Suppressor macrophage (primary cell): ENCODE measurements at regions not wholly inside any gene's neighbourhood (a gene's known extent, or its start where the extent isn't known, plus 50 kb on each side); places are given as distances from the start of the nearest gene placed in this dataset.
"Not testable (repeated sequence)": the region's sequence is repeated elsewhere in the genome, so short reads cannot be mapped to it uniquely, and the experiment has no call there.

ENCODE experiments used
- DNase-seq, 4 experiments: peaks; one replicate each; pipeline ENCODE4 v3.0.0-alpha.2; 2020 to 2022

DNA sequence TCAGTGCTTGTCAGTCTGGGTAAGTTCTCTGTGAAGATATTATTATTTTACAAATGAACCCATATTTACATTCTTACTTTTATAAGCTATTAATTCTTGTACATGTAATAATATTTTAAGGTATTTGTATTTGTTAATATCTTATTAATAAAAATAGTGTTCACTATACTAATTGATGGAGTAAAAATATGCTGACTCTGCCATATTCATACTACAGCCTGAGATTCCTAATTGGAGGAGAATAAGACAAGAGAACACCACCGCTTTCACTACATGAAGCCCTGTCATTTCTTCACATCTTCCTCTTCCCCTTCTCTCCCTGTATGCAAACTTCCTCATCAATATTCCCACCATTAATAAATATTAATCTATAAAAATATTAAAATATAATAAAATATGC, 167.6 kb upstream of the TUSC1 start:
- DNase-seq = no peak

DNA sequence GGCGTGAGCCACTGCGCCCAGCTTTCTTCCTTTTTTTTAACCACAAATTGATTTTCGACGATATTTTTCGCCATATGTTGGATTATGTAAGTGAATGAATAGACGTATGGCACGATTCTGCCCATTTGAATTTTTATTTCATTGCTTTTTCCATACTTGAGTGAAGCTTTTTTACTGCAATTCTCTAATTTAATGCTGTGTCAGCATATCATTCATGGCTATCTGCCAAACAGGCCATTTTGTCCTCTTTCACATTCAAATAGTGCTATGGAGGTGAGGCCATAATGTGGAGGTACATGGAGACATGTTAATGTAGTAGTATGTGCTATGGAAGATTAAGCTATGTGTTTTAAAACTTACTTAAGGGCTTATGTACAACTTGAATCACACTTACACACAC, 152.1 kb upstream of the TUSC1 start:
- no peak for DNase-seq

DNA sequence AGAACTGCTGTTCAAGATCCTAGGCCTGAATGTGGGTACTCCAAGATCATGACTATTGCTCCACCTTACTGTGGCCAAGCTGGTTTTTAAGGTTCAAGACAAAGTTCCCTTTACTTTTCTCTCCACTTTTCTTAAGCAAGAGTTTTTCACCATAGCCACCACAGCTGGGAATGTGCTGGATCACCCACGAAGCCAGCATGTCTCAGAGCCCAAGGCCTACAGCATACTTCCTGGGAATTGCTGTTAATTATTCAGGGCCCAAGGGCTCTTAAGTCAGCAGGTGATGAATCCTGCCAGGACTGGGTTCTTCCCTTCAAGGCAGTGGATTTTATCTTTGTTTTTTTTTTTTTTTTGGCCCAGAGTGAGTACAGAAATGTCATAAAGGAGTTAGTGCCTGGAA, 149.4 kb upstream of the TUSC1 start:
- DNase-seq = no peak

DNA sequence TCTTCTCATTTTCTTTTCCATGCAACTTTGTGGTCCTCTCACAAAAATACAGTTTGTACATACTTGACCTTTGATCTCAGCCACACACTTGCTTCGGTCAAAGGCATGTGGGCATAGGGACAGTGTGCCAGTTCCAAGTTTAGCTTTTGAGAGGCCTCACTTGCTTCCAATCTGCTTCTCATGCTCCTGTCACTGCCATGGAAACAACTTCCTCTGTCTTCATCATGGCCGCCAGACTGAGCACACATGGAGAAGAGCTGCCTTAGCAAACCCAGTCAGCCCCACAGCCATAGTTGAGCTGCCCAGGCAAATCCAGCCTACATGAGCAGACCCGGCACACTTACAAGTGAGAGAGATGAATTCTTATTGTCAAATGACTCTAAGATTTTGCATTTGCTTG, 138.2 kb upstream of the TUSC1 start:
- DNase-seq = no peak

DNA sequence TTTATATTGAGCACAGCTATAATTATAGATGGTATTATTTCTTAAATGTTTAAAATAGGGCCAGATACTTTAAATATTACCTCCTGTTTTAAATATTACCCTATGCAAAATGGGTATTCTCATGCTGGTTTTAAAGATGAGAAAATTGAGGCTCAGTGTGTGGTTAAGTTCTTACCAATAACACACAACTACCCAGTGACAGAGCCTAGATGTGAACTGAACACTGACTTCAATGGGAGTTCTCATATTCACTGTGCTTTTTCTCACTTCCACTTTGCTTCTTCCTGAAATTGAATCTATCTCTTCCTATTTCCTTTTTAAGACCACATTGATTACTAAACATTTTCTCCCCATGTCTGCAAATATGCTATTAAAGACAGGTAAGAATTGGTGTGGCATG, 135.8 kb upstream of the TUSC1 start:
- DNase-seq = no peak

DNA sequence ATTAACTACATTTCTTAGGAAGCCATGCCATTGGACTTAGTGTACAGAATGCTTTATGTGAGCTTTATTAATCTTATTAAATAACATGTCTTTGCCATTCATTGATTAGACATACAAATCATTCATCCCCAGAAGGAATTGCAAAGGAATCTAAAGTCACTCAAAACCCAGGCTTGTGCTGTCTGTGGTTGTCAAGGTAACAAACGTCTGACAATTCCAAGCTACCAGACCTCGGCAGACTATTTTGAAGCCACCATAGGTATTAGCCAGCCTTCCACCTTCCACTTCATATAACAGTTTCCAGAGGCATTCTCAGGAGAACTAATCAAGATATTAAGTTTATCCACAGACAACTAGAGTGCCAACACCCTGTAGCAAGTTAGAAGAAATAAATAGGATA, 135.2 kb upstream of the TUSC1 start:
- DNase-seq = no peak

DNA sequence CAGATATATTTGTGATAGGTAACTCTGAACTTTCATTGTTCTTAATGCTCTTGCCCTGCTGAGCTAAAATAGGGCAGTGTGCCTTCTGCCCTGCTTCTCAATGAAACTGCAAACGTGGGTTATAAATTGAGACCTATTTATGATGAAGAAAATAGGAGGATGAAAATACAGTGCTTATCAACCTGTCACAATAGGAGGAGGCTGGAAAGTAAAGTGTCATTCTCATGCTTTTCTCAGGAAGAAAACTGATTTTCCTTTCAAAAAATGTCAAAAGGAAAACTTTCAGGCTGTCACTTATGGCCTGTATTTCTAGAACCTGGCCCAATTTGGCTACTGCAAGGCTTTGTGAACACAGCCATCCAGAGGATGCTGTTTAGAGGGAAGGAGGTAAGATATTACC, 130.3 kb upstream of the TUSC1 start:
- DNase-seq = no peak

DNA sequence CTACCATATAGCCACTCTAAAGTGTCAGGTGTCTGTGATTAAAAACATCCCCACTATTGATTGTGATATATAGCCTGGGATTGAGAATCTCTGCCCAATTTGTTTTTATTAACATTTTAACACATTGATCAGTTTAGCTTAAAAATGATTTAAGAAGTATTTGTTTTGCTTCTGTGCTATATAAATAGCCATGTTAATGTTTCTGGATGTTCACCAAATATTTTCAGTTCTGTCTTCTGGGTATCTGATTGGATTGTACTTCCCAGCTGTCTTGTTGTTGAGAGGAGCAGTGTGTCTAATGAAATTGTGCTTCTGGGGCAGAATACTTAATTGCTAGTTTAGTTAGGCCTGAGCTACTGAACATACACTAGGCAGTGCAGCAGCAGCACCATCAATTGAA, 126.6 kb upstream of the TUSC1 start:
- DNase-seq = no peak

DNA sequence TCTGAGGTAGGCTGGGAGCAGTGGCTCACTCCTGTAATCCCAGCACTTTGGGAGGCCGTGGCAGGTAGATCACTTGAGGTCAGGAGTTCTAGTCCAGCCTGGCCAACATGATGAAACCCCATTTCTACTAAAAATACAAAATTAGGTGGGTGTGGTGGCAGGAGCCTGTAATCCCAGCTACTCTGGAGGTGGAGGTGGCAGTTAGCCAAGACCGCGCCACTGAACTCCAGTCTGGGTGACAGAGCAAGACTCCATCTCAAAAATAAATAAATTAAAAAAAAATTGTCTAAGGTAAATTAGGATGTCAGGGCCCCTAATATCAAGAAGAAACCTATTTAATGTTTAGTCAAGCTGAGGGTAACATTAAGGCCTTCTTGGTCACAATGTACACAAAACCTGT, 123.7 kb upstream of the TUSC1 start:
- not testable (repeated sequence) for DNase-seq

DNA sequence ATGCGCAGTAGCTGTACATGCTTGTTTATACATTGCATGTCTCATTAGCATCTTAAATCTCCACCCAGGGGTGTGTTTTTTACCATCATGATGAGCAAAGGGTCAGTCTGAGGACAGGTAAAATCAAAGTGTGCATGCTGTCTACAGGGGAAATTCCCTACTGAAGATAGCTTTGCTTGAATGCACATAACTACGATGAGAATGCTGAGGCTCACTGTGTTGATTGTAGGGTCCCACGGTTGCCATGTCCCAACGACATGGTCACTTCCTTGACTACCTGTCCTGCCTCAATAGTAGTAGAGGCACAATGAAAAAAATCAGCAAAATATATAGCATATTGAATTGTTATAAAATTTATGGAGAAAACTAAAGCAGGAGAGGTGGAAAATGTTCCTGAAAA, 95.6 kb upstream of the TUSC1 start:
- no peak for DNase-seq

DNA sequence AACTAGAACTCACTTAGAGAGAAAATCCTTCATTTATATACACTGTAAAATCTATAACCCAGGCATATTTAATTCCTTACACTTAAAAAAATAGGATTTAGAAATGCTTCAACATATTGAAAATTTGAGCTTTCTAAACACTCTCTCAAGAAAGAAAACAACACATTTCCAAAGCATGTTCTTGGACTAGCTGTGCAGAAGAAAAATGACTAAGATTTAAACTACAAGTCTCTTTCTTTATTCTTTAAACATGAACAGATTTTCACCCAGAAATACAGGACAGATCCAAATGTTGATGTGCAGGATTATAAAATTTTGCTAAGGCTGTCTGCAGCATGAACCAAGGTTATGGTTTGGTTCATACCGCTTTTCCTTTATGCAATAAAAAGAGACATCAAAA, 77.7 kb upstream of the TUSC1 start:
- DNase-seq = no peak

DNA sequence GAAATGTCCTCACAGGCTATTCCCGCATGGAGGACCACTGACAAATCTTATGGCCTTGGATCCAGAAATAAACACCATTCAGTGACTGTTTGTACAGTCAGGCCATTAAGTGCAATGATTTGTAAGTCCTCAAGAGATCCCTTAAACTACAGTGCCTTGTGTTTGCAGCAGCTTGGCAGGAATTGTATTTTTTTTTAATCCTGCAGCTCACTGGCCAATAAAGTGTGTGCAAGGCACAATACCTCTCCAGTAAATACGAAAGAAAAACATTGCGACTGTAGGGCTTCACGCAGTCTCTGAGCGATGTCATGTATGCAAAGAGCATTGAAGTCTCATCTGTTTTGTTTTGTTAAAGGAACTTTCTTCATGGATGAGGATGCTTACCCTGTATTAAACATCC, 74.2 kb upstream of the TUSC1 start:
- no peak for DNase-seq

DNA sequence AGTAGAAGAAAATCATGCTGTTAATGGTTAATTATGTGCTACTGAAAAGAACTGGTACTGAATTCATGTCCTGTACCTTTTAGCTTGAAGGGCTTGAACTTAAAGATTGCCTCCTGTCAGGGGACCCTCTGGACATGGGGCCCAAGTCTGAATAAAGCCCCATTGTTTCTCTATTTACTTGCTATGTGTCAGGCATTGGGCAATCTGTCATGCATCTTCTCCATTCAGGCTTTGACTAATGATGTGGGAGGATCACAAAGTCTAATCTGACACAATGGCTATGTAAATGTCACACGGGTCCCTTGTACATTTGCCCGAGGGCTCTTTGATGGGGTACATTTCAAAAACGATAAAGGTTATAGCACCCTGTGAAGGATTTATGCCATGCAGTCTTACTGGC, 64.0 kb upstream of the TUSC1 start:
- DNase-seq = no peak

DNA sequence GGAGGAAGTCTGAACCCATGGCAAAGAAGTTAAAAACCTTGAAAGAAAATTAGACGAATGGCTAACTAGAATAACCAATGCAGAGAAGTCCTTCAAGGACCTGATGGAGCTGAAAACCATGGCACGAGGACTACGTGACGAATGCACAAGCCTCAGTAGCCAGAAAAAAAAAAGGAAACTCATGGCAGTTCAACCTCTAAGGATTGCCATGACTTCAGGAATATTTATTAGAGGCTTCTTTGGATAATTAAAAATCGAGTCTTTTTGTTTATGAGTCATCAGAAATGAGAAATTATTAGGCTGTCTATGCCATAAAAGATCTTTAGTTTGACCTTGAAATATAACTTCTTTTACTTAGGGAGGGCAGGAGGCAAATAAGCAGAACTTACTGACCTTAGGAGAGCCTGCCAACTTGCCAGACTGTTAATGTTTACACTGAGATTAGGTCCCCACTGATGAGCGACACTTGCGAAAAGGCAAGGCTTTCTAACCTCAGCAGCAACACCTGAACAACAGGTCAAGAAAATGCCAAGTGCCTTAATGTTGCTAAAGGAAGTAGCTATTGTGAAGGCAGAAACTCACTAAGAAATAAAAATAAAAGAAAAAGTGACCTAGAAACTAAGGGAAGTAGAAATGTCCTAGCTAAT, 55.2 kb upstream of the TUSC1 start:
- DNase-seq = no peak

DNA sequence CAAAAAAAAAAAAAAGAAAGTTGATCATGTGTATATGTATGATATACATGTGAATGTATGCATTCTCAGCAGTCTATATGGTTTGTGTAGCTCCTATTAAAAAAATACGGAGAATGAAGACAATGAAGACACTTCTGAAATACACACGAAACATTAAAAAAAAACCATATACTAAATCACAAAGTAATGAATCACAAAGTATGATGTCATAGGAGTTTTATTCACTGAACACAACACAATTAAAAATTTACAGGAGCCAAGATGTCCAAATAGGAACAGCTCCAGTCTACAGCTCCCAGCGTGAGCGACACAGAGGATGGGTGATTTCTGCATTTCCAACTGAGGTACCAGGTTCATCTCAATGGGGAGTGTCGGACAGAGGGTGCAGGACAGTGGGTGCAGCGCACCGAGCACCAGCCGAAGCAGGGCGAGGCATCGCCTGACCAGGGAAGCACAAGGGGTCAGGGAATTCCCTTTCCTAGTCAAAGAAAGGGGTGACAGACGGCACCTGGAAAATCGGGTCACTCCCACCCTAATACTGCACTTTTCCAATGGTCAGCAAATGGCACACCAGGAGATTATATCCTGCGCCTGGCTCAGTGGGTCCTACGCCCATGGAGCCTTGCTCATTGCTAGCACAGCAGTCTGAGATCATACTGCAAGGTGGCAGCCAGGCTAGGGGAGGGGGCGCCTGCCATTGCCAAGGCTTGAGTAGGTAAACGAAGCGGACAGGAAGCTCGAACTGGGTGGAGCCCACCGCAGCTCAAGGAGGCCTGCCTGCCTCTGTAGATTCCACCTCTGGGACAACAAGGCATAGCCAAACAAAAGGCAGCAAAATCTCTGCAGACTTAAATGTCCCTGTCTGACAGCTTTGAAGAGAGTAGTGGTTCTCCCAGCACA, 53.9 kb upstream of the TUSC1 start:
- DNase-seq = not testable (repeated sequence)
